HepG2 (cell line): ENCODE measurements at regions not wholly inside any gene's neighbourhood (a gene's known extent, or its start where the extent isn't known, plus 50 kb on each side); places are given as distances from the start of the nearest gene placed in this dataset.

ENCODE experiments used
- ATAC-seq: fragments of 200-7000 bp; cut with Tn5 transposase; 3 replicates; pipeline ENCODE4 v1.9.1; 2020; ENCODE audit warnings: mild to moderate bottlenecking, moderate library complexity
- BruUV-seq: library from RNA; stranded (reverse); fragments of 400-500 nt; replicated peaks from 2 replicates; lab custom pipeline; 2021; lab: Mats Ljungman, UMichigan
- CTCF ChIA-PET: fragments of 300-600 bp; formaldehyde crosslinking; extraction: SDS; loops from one replicate; lab custom pipeline; 2021; ENCODE audit warnings: low total read pairs, inconsistent platforms, low intra/inter-chr PET ratio; lab: Yijun Ruan, JAX
- POLR2A ChIA-PET: fragments of 350-600 bp; sonication (Branson Sonifier 250); formaldehyde crosslinking; loops from one replicate; lab custom pipeline; 2020; ENCODE audit warnings: antibody characterized with exemption, inconsistent platforms; lab: Yijun Ruan, JAX
- DNase-seq: peaks from one replicate; pipeline ENCODE4 v3.0.0-alpha.2; 2015; ENCODE audit warnings: low spot score
- FAIRE-seq: peaks from 3 replicates; lab custom pipeline; 2011; peaks lifted over from hg19 to GRCh38; lab: Jason Lieb, UNC
- H2AFZ ChIP-seq: one replicate; pipeline ENCODE4 v1.6.1; 2011; ENCODE audit warnings: low read length, inconsistent platforms
- H3K27ac ChIP-seq: fragments of 300-600 bp; 3 replicates; pipeline ENCODE4 v1.8.0; 2011; ENCODE audit warnings: mixed run types, mild to moderate bottlenecking, mixed read lengths, low read length, inconsistent platforms; ENCODE audit not compliant: insufficient read depth; ENCODE audit errors: extremely low read length
- H3K27me3 ChIP-seq, 2 experiments: fragments of 200-600 bp in 1 of 2; 2 replicates in 1 of 2; 3 replicates in 1 of 2; pipeline versions ENCODE4 v1.6.0 to v1.8.0; 2011; ENCODE audit warnings: low read length in 2 of 2, mild to moderate bottlenecking in 2 of 2, moderate library complexity in 2 of 2, inconsistent platforms in 1 of 2; ENCODE audit not compliant: insufficient read depth in 2 of 2, control insufficient read depth in 1 of 2
- H3K36me3 ChIP-seq, 2 experiments: fragments of 200-600 bp in 1 of 2; replicated peaks in 1 of 2; 2 replicates in 1 of 2; 3 replicates in 1 of 2; pipeline versions ENCODE4 v1.5.1 to v1.8.0; 2011; ENCODE audit warnings: low read length in 2 of 2, inconsistent platforms in 1 of 2; ENCODE audit not compliant: insufficient read depth in 2 of 2, control insufficient read depth in 1 of 2
- H3K4me1 ChIP-seq: 2 replicates; pipeline ENCODE4 v1.5.1; 2012; ENCODE audit warnings: low read length, inconsistent platforms; ENCODE audit not compliant: insufficient read depth
- H3K4me2 ChIP-seq: 2 replicates; pipeline ENCODE4 v1.6.0; 2011; ENCODE audit warnings: low read depth, low read length, inconsistent platforms
- H3K4me3 ChIP-seq, 3 experiments: fragments of 200-600 bp in 1 of 3; sonication (generic), shearing (Covaris generic) in 1 of 3; replicated peaks in 1 of 3; 2 replicates each; pipeline ENCODE4 v1.5.1; 2011 to 2016; ENCODE audit warnings: low read length in 3 of 3, inconsistent platforms in 2 of 3, low read depth in 2 of 3, mild to moderate bottlenecking in 2 of 3, control low read depth in 1 of 3, mixed read lengths in 1 of 3; ENCODE audit not compliant: insufficient read depth in 1 of 3
- H3K79me2 ChIP-seq: one replicate; pipeline ENCODE4 v1.6.1; 2011; ENCODE audit warnings: low read length, inconsistent platforms; ENCODE audit not compliant: insufficient read depth
- H3K9ac ChIP-seq: 2 replicates; pipeline ENCODE4 v1.6.0; 2011; ENCODE audit warnings: mild to moderate bottlenecking, low read depth, low read length, inconsistent platforms; ENCODE audit not compliant: insufficient read depth
- H3K9me3 ChIP-seq: 2 replicates; pipeline ENCODE4 v1.5.1; 2012; ENCODE audit warnings: mild to moderate bottlenecking, low read length
- H4K20me1 ChIP-seq: 2 replicates; pipeline ENCODE4 v1.6.0; 2011; ENCODE audit warnings: inconsistent platforms, mild to moderate bottlenecking, low read length, moderate library complexity; ENCODE audit not compliant: insufficient read depth
- BCL6 ChIP-seq: IDR thresholded peaks from 2 replicates; pipeline ENCODE4 v1.6.1; 2016; ENCODE audit warnings: missing genetic modification reagents, missing compliant biosample characterization
- E2F2 ChIP-seq: sonication (generic); formaldehyde crosslinking; IDR thresholded peaks from 2 replicates; pipeline ENCODE4 v1.4.0; 2020; ENCODE audit warnings: missing genetic modification reagents, borderline replicate concordance
- IKZF4 ChIP-seq: sonication (generic); formaldehyde crosslinking; IDR thresholded peaks from 2 replicates; pipeline ENCODE4 v1.5.1; 2020; ENCODE audit warnings: borderline replicate concordance, mild to moderate bottlenecking, low read depth, missing genetic modification reagents; ENCODE audit errors: not compliant biosample characterization
- MAFF ChIP-seq: IDR thresholded peaks from 2 replicates; pipeline ENCODE4 v1.6.1; 2011; ENCODE audit warnings: low read depth, low read length, improper control_type of control experiment
- NFATC3 ChIP-seq: sonication (generic); formaldehyde crosslinking; IDR thresholded peaks from 2 replicates; pipeline ENCODE4 v1.5.1; 2020; ENCODE audit warnings: mild to moderate bottlenecking, missing genetic modification reagents
- NFYC ChIP-seq: IDR thresholded peaks from 2 replicates; pipeline ENCODE4 v1.6.1; 2016; ENCODE audit warnings: missing genetic modification reagents, missing compliant biosample characterization
- PHF20 ChIP-seq: sonication (generic); formaldehyde crosslinking; IDR thresholded peaks from 2 replicates; pipeline ENCODE4 v1.5.0; 2020; ENCODE audit warnings: mild to moderate bottlenecking, missing genetic modification reagents
- SIX1 ChIP-seq: sonication (generic); formaldehyde crosslinking; IDR thresholded peaks from 2 replicates; pipeline ENCODE4 v1.4.0; 2020; ENCODE audit warnings: missing genetic modification reagents, borderline replicate concordance
- TIGD3 ChIP-seq: sonication (generic); formaldehyde crosslinking; IDR thresholded peaks from 2 replicates; pipeline ENCODE4 v1.5.1; 2020; ENCODE audit warnings: mild to moderate bottlenecking, missing genetic modification reagents, borderline replicate concordance
- ZFP36 ChIP-seq: fragments of 150-350 bp; IDR thresholded peaks from 2 replicates; pipeline ENCODE4 v1.6.1; 2018; ENCODE audit warnings: borderline replicate concordance, low read length, low read depth; ENCODE audit not compliant: partially characterized antibody
- ZGPAT ChIP-seq: IDR thresholded peaks from 2 replicates; pipeline ENCODE4 v1.6.1; 2016; ENCODE audit warnings: mild to moderate bottlenecking
- ZNF207 ChIP-seq: fragments of 450-650 bp; IDR thresholded peaks from 2 replicates; pipeline ENCODE4 v1.6.1; 2016; ENCODE audit warnings: antibody characterized with exemption, borderline replicate concordance
- ZNF383 ChIP-seq: sonication (generic); formaldehyde crosslinking; IDR thresholded peaks from 2 replicates; pipeline ENCODE4 v1.4.0; 2020; ENCODE audit warnings: missing genetic modification reagents, mild to moderate bottlenecking, borderline replicate concordance
- ZNF782 ChIP-seq: sonication (generic); formaldehyde crosslinking; IDR thresholded peaks from 2 replicates; pipeline ENCODE4 v1.4.0; 2020; ENCODE audit warnings: missing genetic modification reagents, mild to moderate bottlenecking, borderline replicate concordance
- WGBS: methylation state at CpG from one replicate; pipeline ENCODE4 v1.1.6; 2017; ENCODE audit warnings: low lambda C conversion rate; 5-methylcytosine and 5-hydroxymethylcytosine counted together
- in situ Hi-C: cut with HindIII; loops from 2 replicates; pipeline ENCODE4 v1.10.0; 2017; ENCODE audit warnings: low pct_unique_long_range_greater_than_20kb; ENCODE audit not compliant: extremely low pct_ligation_motif_present
- intact Hi-C: fragments of 100-400 bp; cut with micrococcal nuclease; formaldehyde crosslinking; loops from one replicate; pipeline ENCODE4 v1.10.0; 2022; ENCODE audit not compliant: unreplicated experiment

GRCh38 chr10:118966076-118966849 is 63.3 kb upstream of the NANOS1 start:
- BruUV-seq = no TSS peak
- Histone ChIP-seq H3K27ac (no peak overlapping the region), H3K27me3 (peaks cover 1 to 14% of the 10 kb centered on the region in 2 experiments; a peak in 3 of 5 replicates), H3K4me2 (no peak overlapping the region), H3K9ac (no peak overlapping the region), H3K36me3 (no peaks in the 10 kb centered on the region), H3K4me3 (no peak overlapping the region), H3K79me2 (no peaks in the 10 kb centered on the region), H2AFZ (no peak overlapping the region)
- ATAC-seq (no peak), FAIRE-seq (no peak)
- in situ Hi-C loops (no loop called here), intact Hi-C loops (no loop called here)
- CTCF ChIA-PET = no interaction called here
- WGBS = 63% methylated on average over 10 of the region's 14 CpGs
- TF ChIP-seq ZNF383 (CRISPR knock-in tag) (no peak), IKZF4 (CRISPR knock-in tag) (no peak), ZNF207 (no peak), SIX1 (no peak)
- TF ChIP-seq, all 625 proteins: peak for 0
- no peak for DNase-seq
- H3K9me3 ChIP-seq = no peaks in the 10 kb centered on the region
- no peaks in the 10 kb centered on the region; the same call in 1 of the 2 replicates for H4K20me1 ChIP-seq
- H3K4me1 ChIP-seq = peaks cover 15% of the 10 kb centered on the region
- POLR2A ChIA-PET = no interaction called here

- ChIA-PET POLR2A (no interaction called here), CTCF (no interaction called here)
- Histone ChIP-seq H3K4me1 (peaks cover 15% of the 10 kb centered on the region), H3K4me2 (no peak overlapping the region), H3K4me3 (no peak overlapping the region), H4K20me1 (no peaks in the 10 kb centered on the region; the same call in 1 of the 2 replicates), H3K36me3 (no peaks in the 10 kb centered on the region), H2AFZ (no peak overlapping the region), H3K9ac (no peak overlapping the region), H3K27me3 (peaks cover 1 to 15% of the 10 kb centered on the region in 2 experiments; a peak in 3 of 5 replicates), H3K27ac (no peak overlapping the region), H3K9me3 (no peaks in the 10 kb centered on the region), H3K79me2 (no peaks in the 10 kb centered on the region)
- no TSS peak for BruUV-seq
- intact Hi-C loops = no loop called here
- ATAC-seq (no peak), DNase-seq (no peak), FAIRE-seq (no peak)
- 50% methylated on average over 2 of the region's 4 CpGs for WGBS
- in situ Hi-C loops = no loop called here
- TF ChIP-seq TIGD3 (CRISPR knock-in tag) = no peak
- no peak for TF ChIP-seq ZFP36
- no peak for TF ChIP-seq NFATC3
- no peak for TF ChIP-seq ZGPAT (CRISPR knock-in tag)
- TF ChIP-seq PHF20 (CRISPR knock-in tag) = no peak
- no peak for TF ChIP-seq NFYC (CRISPR knock-in tag)
- TF ChIP-seq MAFF = no peak
- TF ChIP-seq BCL6 (CRISPR knock-in tag) = no peak
- no peak for TF ChIP-seq E2F2
- TF ChIP-seq ZNF782 (CRISPR knock-in tag) = no peak
Measured at GRCh38 chr10:118966850-118967125, 62.7 kb upstream of the NANOS1 start.
